HG03103 (cell line): ENCODE measurements at regions not wholly inside any gene's neighbourhood (a gene's known extent, or its start where the extent isn't known, plus 50 kb on each side); places are given as distances from the start of the nearest gene placed in this dataset.
"Not testable (repeated sequence)": the region's sequence is repeated elsewhere in the genome, so short reads cannot be mapped to it uniquely, and the experiment has no call there.

Experiments
- ATAC-seq: cut with Tn5 transposase; IDR thresholded peaks from one replicate; pipeline ENCODE4 v1.9.1; 2021; ENCODE audit warnings: low read depth; ENCODE audit not compliant: unreplicated experiment

DNA sequence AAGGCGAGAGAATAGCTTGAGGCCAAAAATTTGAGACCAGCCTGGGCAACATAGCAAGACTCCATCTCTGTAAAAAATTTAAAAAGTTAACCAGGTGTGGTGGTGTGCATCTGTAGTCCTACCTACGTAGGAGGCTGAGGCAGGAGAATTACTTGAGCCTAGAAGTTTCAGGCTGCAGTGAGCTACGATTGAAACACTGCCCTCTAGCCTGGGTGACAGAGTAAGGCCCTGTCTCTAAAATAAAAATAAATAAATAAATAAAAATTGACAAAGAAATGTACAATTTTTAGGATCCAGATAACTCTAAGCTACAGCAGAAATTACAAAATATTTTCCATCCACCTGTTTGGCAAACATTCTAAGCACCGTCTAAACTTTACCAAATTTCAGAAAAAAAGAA lies 941.0 kb upstream of the ADGRB3 start:
- no peak for ATAC-seq

DNA sequence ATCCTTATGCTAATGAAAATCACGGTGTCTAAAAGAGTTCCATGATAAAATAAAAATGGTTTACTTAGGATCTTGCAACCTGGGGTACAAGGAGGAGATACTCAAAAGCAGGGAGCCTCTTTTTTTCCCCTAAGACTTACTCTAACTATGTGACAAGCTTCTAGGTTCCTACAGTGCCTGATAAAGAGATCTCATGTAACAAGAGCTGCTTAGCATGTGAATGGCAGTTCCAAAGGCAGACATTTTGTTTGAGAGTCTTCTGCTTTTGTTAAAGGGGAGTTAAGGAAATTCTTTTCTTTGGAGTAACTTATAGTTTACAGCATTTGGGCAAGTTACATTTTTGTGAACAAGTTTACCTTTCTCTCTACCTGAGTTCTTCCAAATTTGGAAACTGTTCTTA lies 945.8 kb upstream of the ADGRB3 start:
- ATAC-seq, result no peak

DNA sequence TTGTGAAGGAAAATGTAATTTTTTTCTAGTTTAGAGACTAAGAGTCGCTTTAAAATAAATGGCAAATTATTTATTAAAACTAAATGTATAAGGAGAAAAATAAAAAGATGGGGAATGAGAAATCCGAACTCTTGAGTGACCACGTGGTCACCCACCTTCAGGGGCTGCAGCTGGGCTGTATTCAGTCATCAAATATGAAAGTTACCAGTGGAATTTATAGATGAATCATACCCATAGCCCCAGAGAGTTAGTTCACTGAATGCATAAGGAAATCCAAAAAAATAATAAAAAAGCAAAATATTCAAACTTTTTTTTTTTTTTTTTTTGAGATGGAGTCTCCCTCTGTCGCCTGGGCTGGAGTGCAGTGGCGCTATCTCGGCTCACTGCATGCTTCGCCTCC lies 947.7 kb upstream of the ADGRB3 start:
- no peak for ATAC-seq

DNA sequence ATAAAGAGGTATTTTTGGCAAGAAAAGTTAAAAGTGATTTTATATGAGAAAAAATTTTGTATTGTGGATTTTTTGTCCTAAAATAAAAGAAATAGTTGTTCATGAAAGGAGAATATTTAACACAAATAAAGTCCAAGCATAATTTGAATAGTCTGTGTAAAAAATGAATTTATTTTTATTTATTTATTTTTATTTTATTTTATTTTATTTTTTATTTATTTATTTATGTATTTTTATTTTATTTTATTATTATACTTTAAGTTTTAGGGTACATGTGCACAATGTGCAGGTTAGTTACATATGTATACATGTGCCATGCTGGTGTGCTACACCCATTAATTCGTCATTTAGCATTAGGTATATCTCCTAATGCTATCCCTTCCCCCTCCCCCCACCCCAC lies 948.9 kb upstream of the ADGRB3 start:
- not testable (repeated sequence) for ATAC-seq

DNA sequence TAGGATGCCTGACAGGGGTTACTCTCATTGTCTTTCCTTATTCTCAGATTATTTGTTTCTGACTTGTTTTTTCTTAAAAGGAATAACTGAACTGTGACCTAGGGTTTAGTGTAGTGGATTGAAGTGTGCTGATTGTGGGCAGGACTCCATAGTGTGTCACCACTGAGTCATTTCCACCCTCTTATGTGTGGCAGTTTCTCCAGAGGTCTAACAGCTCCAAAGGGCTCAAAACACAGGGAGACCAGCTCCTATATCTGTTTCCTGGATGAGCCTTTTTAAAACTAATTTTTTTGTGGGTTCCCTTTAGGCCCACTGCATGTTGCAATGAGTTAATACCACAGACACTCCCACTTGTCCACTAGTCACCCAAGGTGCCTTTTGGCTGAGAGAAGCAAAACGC lies 951.1 kb upstream of the ADGRB3 start:
- ATAC-seq, result no peak

DNA sequence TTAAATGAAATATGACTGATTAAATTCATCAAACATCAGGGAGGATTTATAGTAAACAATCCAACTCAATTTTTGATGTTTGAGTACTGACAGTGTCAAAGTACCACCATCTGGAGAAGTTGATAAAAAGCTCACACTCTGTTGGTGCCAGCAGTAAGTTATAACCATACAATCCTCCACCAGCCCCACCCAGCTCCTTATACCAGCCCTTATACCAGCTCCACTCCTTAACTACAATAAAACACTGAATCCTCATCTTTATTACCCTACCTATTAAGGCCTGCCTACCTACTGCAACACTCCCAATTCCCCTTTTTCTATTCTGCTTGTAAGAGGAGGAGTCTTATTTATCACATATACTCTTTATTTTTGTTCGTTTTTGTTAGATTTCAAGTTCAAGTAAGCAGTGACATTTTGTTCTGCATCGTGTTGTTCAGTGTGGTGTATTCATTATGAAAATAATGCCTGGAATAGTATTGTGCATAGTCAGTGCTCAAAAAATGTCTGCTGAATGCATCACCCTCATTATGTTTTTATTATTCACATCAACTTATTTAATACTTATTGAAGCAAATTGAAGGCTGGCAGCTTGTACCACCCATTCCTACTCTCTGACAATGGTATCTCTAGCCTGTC lies 954.7 kb upstream of the ADGRB3 start:
- ATAC-seq, result no peak

DNA sequence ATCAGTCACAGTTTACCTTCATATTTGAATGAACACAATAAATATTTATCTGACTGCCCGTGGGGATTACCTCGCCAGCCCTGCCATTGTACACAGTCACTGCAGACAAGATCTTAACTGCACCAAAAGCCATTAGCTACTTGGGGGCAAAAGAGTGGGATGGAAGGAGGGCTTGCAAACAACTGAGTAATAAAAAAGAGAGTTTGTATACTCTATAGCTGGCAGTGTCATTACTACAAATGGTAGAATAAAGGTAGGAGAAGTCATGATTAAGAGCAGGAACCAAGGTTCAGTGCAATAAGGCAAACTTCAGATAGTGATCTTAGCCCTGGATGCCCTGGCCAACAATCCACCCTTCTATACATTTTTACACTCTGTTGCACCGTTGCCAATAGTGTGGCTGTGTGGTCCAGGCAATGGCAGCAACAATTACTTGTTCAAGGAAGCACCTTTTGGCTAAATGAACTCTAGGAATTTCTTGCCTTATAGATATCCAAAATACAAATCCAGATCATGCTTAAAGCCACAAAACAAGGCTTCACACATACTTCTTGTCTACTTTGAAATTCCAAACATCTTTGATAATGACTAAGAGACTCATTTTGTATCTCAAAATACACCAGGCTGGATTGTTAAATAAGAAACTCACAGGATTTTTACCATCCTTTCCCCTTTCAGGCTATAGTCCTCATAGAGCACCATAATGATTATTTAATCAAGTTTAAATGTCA lies 955.4 kb upstream of the ADGRB3 start:
- no peak for ATAC-seq

DNA sequence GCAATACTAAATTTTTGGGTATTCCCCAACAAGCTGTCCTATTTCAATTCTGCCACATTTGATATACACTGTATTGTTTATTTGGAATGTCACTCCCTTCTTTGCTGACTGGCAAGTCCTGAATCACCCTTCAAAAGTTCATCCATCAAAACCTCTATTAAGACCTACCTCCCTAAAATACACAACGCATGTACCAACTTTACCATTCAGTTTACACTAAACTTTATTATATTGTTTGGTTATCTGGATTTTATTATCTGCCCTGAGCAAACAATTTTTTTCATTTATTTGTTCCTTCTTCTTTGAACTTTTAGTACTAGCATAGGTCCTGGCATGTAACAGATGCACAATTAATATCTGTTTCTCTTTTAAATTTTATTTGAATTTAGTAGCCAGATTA lies 958.2 kb upstream of the ADGRB3 start:
- no peak for ATAC-seq

DNA sequence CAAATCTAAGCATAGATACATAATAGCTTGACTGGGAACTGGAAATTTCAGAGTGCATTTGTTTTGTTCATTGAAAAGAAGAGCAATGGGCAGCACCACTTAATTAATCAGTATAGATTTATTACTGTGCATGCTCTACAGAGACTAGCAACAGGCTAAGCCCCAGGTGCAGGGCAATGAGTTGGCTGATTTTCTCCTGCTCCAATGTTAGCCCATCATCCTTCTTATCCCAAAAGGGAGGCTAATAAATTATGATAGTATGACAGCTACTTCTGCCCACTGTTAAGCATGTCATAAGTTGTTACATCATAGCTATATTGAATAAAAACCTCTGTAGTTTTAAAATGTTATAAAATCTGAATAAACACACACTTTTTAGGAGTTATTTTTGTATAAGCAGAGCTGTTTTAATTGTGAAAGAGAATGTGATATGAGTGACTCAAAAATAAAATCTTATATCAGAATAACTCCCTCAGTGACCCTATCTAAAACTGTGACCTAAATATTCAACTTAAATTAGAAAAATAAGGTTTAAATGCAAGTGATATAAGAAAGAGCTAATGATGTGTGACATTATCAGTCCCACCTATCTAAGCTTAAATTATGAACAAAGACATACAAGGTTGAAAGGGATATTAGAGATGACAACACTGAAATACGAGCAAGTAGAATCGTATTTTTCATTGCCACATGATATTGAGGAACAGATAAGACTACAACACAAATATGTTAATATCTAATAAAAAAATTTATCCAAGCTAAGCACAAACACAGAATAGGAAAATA lies 967.3 kb upstream of the ADGRB3 start:
- no peak for ATAC-seq

DNA sequence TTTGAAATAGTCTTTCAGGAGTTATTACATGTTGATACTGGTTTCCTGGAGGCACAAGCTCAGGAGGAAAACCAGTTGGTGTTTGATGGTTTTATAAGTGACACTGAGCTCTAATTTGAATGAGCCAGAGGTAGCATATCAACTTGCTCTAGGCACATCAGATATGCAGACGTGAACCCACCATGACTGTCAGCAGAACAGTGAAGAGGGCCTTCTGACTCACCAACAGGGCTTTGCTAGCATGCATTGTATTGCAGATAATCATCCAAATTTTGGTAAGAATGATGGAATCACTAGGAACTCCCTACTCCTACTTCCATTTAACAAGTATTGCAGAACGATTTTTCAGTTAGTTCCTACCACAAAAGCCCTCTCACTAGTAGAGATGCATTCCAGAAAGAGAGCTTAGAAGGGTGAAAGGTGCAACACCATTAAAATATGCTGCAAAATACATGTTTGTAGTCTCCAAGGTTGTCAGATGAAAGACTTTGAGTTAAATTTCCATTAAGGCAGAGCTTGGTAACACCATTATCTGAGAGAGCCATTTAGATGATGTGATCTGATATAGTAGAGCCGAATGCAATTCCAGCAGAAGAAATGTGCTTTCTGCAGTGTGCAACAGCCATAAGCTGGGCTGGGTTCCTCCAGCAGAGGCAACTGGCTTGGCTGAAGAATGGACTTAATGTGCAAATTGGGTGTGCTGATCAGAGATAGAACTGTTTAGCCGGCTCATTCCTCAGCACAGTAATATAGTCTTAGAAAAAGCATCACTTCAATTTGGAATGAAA lies 968.7 kb upstream of the ADGRB3 start:
- no peak for ATAC-seq

DNA sequence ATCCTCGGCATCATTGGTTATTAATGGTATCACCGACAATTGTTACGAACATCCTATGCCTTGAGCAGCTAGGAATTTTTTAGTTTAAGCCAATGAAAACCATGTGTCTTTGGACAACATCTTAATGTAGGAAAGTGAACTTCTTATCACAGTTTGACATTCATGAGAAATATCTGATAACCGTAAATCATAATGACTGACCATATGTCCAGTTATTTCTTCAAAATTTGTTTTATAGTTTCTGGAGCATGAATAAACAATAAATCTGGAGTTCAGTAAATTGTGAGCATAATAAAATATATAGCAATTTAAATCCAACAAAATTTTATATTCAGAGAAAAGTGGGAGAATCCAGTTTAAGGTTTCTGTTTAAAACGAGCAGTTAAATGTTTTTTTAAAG lies 970.1 kb upstream of the ADGRB3 start:
- no peak for ATAC-seq

DNA sequence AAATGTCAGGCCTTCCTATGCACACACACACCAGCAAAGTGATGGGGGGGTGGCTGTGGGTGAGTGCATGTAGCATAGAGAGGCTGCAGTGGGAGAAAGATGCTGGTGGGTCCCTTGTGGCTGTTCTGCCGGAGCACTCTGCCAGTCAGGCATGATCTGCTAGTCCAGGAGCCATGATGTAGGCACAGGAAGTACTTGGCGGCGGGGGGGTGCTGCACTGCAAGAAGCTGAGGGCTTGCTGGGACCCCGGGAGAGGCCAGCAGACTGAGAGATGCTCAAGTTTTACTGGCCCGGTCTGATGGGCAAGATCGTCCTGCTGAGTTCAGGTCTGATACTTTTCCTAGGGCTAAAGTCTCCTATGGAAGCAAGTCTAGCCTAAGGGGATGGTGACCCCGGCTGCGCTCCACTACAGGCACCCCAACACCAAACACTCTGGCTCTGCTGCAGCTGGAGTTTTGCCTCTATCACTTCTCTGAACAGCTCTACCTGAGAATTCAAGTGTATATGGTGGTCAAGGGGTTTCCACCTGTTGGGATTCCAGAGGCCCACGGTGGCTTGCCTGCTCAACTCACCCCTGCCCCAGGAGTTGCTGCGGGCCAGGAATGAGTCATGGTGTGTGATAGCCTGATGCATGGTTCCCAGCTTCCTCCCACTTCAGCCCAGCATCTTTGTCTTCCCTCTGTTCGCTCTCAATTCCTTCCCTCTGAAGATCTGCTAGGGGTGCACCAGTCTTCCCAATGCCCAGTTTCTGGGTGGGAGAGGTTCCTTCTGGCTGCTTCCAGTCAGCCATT lies 971.8 kb upstream of the ADGRB3 start:
- no peak for ATAC-seq

DNA sequence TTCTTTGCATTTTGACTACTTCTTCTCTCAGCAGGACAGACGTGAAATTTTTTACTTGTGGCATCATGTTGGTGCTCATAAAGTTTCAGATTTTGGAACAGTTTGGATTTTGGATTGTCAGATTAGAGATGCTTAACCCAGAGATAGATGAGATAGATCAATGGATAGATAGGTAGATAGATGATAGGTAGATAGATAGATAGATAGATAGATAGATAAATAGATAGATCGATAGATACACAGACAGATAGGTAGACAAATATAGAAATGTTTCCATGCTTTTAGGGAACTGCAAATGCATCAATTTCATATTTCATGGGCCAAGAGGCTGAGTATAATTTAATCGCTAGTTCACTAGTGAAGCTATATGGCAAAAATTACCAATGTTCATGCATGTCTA lies 981.5 kb upstream of the ADGRB3 start:
- ATAC-seq, result no peak

DNA sequence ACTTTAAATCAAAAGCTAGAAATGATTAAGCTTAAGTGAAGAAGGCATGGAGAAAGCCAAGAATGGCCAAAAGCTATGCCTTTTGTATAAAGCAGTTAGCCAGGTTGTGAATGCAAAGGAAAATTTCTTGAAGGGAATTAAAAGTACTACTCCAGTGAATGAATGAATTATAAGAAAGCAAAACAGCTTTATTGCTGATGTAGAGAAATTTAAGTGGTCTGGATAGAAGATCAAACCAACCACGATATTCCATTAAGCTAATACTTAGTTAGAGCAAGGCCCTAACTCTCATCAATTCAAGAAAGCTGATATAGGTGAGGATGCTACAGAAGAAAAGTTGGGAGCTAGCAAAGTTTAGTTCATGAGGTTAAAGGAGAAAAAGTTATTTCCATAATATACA lies 988.5 kb upstream of the ADGRB3 start:
- no peak for ATAC-seq

DNA sequence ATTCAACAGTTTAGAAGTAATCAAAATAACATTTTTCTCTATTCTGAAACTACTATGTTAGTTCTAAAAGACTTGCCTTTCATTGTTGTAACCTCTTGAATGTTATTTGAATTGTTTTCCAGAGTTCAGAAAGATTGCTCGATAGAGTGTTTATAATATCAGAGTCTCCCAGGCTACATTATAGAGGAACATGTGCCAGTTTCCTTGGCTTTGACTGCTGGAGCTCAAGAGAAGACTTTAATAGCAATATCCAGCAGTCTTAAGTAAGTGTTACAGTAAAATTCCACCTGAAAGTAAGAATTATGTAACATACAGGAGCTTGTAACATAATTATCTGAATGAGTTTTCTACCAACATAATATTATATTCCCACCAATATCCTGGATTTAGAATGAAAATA lies 991.8 kb upstream of the ADGRB3 start:
- ATAC-seq, result no peak

DNA sequence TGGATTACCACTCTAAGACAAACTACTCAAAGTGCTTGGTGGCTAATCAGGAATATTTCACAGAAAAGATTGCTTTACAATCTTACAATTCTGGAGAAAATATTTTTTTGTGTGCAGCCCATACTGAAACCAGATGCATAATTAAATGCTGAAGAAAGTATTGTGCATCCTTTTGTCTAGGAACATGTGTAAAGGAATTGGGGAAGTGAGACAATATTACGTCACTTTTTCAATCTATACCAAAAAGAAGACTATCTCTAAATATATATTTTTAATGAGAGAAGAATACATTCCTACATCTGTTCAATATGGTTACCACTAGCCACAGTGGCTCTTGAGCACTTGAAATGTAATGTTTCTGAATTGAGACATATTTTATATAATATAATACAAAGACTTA lies 992.5 kb upstream of the ADGRB3 start:
- no peak for ATAC-seq

DNA sequence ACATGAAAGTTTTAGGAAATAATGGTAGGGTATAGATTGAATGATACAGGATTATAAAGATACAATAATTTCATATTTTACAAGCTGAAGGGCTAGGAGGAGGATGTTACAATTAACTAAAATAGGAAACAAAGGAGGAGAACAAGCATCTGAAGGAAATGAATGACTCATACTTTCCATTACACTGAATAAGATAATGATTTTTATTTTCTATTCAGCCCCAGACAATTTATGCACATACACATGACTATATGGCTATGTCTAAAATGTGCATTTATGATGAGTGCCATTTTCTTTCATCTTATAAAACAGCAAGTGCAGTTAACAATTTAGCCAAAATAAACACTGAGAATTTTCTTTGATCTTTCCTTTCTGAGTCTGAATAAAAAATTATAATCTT lies 994.6 kb upstream of the ADGRB3 start:
- no peak for ATAC-seq

DNA sequence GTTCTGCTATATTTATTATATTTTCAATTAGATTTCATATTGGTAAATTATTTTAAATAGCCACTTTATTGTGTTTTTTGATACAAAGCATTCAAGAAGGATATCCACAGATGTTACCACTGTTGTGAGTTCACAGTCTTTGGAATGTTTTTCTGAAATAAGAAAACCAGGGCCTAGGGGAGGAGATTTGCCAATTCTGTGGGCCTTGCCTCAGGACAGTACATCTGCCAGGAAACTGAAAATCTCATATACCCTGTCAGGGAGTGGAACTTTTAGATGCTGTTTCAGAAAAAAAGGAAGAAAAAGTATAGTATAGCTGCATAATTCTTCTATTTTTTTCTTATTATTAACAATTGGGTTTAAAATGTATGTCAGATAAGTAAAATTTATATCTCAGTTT lies 995.9 kb upstream of the ADGRB3 start:
- ATAC-seq, result no peak

DNA sequence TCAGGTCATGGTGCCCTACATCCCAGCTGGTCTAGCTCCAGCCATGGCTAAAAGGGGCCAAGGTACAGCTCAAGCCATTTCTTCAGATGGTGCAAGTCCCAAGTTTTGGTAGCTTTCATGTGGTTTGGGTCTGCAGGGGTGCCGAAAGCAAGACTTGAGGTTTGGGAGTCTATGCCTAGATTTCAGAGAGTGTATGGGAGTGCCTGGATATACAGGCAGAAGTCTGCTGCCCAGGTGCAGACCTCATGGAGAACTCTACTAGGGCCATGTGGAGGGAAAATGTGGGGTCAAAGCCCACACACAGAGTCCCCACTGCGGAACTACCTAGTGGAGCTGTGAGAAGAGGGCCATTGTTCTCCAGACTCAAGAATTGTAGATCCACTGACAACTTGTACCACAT lies 1000.9 kb upstream of the ADGRB3 start:
- ATAC-seq, result no peak

DNA sequence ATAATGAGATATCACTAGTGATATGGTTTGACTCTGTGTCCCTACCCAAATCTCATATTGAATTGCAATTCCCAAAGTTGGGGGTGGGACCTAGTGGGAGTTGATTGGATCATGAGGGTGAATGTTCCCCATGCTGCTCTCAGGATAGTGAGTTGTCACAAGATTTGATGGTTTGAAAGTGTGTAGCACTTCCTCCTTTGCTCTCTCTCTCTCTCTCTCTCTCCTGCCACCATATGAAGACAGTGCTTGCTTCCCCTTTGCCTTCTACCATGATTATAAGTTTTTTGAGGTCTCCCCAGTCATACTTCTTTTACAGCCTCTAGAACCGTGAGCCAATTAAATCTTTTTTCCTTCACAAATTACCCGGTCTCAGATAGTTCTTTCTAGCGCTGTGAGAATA lies 1002.0 kb upstream of the ADGRB3 start:
- no peak for ATAC-seq
